NCI-H1048 (cell line): ENCODE measurements at regions not wholly inside any gene's neighbourhood (a gene's known extent, or its start where the extent isn't known, plus 50 kb on each side); places are given as distances from the start of the nearest gene placed in this dataset.
"Not testable (repeated sequence)": the region's sequence is repeated elsewhere in the genome, so short reads cannot be mapped to it uniquely, and the experiment has no call there.

Source experiments
- DNase-seq: peaks from one replicate; lab custom pipeline; 2025; lab: John Stamatoyannopoulos, UW

DNA sequence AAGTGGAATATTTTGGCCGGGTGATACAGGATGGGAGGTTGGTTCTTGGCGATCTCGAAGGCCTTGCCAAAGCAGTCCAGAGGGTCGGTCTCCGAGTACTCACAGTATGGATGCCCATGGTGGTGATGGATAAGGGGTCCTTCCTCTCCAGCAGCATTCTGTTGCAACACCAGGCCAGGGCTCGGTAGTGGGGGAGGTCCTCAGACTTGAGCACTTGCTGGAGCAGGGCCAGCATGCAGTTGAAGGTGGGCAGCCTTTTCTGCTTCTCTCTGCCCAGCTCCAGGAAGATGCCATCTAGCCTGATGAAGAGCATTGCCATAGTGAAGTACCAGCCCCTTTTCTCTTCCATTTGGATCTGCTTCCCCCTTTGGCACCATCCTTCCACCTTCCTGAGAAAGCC is 99.4 kb upstream of the MCHR2 start:
- no peak for DNase-seq

DNA sequence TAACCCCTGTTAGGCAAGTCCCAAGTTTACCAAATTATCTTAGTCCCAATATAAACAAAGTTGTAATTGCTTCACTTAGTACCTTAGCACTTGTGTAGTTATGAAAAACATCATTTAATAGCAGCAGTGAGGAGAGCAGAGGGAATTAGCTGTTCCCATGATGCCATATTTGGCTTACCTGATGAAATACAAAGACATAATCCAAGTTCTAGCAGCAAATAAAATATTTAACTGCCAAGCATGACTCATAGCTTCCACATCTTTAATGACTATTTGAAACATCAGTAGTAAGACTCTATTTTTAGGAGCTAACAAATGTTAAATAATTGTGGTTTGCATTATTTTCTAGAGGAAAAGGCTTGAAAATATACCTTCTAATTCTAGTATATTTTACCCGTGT is 94.0 kb upstream of the MCHR2 start:
- DNase-seq, result no peak

DNA sequence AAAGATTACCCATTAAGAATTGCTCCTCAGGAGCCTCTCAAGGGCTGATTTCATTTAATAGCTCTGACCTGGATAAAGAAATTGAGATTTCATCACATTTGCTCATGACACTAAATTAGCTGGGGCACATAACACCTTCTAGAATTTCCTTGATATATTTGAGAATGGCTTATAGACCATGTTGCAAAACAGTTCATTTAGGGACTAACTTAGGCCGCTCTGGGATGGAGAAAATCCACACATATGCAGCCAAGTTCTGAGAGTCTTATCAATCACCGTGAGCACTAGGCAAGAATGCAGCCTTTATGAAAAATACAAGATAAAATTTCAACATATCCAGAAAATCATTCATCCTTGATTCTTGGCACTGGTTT is 91.0 kb upstream of the MCHR2 start:
- DNase-seq, result no peak

DNA sequence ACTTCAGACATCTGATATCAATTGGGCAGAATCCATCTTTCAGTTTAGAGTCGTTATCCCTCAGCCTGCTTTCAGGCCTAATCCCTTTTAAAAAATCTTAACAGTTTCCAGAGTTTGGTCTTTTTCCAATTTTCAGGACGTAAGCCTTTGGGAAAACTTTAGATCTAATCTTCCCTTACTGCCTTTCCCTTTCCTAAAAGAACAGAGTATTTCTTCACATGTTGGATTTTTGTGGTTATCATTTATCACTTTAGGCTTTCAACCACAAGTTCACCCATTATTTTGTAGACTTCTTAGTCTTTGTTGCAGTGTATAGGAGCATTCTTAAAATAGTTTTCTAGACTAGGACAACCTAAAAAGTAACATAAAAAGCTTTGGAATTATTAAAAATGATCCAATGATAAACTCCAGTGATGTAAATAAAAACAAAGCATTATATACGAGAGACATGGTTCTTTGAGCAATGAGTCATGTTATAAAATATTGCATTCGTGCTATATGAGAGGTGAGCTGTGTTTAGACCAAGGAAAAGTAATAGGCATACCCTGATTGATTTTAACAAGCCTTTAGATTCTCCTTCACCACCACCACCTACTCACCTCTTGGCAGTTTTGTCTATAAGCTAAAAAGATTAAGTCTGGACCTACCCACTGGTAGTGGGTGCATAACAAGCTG is 90.4 kb upstream of the MCHR2 start:
- DNase-seq, result no peak

DNA sequence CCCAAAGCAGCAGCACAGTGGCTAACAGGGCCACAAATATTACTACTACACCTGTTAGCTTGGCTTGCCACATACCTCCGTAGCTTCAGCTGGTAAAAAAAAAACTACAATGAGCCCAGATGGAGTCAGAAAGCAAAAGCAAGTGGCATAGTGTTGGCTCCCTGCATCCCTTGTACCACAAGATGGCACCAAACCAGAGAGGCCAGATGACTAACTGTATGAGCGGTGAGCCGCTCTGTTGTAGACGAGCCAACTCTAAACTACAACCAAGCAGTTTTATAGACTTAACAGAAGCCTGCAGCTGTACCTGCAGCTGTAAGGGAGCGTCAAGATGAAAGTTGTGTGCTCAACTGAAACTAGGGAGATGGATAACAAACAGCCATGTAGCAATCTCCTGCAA is 84.5 kb upstream of the MCHR2 start:
- no peak for DNase-seq

DNA sequence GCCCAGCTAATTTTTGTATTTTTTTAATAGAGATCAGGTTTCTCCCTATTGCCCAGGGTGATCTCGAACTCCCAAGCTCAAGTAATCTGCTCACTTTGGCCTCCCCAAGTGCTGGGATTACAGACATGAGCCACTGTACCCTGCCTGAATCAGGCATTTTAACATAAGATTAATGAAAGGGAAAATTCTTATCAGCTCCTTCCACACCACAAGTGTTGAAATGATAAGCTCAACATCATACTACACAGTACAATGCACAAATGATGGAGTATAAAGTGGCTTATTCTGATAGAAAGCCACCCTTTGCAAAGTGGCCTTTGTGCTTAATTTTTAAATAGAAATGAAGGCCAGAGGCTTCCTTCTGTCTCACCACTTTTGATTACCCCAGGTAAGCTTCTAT is 71.3 kb upstream of the MCHR2 start:
- DNase-seq, result no peak

DNA sequence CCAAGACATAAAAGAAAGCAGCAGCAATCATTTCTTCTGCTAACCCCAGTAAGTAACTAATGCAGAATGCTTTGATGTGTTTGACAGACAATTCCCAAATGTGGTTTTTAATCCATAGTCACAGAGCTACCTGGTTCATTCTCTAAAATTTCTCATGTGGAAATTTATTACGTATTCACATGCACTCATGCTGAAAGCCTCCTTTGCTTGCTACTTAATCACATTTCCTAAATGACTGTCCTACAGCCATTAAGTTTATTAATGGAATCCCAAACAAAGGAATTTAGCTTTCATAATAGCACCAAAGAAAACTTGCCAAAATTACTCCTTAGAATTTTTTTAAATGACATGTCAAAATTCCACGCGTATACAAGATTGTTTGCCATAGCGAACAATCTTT is 68.6 kb upstream of the MCHR2 start:
- no peak for DNase-seq

DNA sequence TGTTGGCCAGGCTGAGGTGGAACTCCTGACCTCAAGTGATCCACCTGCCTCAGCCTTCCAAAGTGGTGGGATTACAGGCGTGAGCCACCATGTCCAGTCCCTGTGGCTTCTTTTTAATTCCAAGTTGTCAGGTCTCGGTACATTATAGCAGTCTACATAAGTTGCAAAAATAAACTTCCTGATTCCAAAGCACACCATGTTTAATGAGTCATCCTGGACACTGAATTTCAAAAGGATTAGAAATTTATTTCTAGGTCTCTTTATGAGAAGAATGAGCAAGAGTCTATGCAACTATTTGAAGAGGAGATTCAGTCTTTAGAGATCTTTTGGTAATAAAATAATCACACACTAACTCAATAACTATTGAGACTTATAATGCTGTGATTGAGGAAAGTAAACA is 63.9 kb upstream of the MCHR2 start:
- DNase-seq, result no peak

DNA sequence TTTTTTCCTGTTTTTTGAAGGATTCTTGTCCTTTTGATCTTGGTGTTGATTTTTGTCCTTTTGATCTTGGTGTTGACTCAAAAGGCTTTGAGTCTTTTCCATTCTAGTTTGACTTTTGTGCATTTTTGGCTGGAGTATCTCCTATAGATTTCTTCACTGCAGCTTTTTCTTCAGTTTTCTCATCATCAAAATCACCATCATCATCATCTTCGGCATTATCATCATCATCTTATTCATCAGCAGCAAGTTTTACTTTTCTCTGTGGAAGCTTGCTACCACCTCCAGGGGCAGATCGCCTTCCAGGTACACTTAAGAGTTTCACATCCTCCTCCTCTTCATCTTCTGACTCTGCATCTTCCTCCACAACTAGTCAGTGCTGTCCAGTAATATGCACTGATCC is 56.5 kb upstream of the MCHR2 start:
- DNase-seq, result no peak

DNA sequence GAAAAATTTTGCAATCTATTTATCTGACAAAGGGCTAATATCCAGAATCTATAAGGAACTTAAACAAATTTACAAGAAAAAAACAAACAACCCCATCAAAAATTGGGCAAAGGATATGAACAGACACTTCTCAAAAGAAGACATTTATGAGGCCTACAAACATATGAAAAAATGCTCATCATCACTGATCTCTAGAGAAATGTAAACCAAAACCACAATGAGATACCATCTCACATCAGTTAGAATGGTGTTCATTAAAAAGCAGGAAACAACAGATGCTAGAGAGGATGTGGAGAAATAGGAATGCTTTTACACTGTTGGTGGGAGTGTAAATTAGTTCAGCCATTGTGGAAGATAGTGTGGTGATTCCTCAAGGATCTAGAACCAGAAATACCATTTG is 49.9 kb upstream of the MCHR2 start:
- not testable (repeated sequence) for DNase-seq
